HG02610 (cell line): ENCODE measurements at regions not wholly inside any gene's neighbourhood (a gene's known extent, or its start where the extent isn't known, plus 50 kb on each side); places are given as distances from the start of the nearest gene placed in this dataset.
A peak's percentile ranks its signal among the peaks of the same experiment; 100 is the strongest.
"Not testable (repeated sequence)": the region's sequence is repeated elsewhere in the genome, so short reads cannot be mapped to it uniquely, and the experiment has no call there.

Source experiments
- ATAC-seq: cut with Tn5 transposase; IDR thresholded peaks from one replicate; pipeline ENCODE4 v1.9.1; 2021; ENCODE audit warnings: mild to moderate bottlenecking, moderate library complexity; ENCODE audit not compliant: unreplicated experiment

DNA sequence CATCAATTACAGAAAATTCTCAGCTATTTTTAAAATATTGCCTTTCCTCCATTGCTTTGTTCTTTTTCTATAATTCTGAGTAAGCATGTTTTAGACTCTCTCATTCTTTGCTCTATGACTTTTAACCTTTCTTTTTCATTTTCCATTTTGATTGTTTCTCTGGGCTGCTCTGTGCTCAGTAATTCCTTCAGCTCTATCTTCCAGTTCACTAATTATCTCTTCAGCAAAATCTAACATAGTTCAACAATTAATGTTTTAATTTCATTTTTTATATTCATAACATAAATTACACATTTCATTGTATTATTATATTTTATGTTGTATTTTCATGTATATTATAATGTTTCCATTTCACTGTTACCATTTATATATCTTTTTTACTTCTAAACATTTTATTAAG, 198.8 kb upstream of the NOX3 start:
- no peak for ATAC-seq

DNA sequence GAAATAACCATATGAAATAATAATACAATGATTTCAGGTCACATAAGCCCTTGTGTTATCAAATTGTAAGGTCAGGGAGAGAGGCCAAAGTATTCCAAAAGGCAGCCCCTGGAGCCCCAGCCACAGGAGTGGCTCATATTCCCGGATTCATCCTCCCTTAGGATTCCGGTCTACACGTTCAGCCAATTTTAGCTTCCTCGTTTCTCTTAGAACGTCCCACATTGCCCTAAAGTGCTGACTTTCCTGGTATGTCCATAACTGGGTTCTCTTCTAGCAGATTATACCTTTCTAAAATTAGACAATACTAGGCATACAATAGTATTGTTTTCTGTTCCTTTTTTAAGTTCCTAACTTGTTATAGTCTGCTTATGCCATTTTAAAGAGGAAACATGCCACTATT, 192.7 kb upstream of the NOX3 start:
- no peak for ATAC-seq

DNA sequence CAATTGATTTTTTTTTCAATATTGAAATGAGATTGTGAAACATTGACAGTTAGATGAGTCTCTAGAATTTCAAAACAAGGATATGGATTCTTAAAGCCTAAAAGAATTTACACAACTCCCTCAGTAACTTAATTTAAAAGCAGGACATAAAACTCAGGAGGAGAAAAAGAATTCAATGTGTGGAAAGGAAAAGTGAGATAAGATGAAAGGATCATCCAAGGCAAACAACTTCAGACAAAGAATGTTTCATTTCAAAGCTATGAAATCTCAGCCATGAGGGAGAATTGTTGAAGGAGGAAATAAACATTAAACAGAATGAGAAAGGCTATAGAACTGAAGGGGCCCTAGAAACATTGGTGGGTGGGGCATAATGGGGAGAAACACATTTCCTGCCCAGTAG, 191.7 kb upstream of the NOX3 start:
- ATAC-seq: no peak

DNA sequence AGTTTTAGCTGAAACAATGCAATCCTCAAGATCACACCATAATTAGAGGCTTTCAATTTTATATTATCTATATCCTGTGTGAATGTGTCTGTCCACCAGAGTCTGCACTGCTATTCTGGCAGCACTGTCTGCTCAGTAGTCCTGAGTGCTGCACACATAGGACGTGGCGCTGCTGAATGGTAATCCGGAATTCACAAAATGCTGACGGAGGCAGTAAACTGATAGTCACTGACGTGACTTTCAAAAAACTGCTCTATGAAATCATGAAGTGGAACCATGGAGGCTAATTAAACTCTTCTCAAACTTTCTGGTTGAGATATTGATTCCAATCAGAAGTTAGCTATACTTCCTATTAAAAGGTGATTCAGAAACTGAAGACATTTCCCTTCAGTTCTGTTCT, 190.8 kb upstream of the NOX3 start:
- no peak for ATAC-seq

DNA sequence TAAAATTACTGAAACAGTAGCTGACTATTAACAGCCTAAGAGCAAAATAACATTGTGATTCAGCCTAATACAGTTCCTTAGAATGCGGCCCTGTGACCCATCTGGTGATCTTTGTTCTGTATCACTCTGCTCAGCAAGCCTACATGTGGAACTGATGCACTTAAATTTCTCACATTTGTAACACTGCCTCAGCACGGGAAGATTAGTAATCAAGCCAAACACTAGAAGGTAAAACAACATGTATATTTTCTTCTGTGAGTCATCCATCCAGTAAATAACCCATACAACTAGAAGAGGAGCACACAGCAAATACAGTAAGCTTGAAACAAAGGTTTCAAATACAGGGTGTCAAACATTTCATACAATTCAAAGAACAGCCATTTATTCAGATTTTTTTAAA, 189.7 kb upstream of the NOX3 start:
- no peak for ATAC-seq

DNA sequence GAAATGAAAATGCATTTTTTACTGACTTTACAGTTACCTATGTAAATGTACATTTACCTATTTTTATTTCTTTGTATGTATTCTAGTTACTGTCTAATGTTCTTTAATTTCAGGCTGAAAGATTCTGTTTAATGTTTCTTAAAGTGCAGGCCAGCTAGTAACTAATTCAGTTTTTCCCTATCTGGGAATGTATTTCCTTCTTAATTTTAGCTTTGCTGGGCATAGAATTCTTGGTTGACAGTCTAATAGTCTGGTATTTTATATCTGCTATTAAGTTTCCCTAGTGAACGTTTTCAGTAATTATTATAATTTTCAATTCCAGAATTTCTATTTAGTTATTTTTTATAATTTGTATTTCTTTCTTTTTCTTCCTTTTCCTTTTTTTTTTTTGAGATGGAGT, 186.0 kb upstream of the NOX3 start:
- ATAC-seq: no peak

DNA sequence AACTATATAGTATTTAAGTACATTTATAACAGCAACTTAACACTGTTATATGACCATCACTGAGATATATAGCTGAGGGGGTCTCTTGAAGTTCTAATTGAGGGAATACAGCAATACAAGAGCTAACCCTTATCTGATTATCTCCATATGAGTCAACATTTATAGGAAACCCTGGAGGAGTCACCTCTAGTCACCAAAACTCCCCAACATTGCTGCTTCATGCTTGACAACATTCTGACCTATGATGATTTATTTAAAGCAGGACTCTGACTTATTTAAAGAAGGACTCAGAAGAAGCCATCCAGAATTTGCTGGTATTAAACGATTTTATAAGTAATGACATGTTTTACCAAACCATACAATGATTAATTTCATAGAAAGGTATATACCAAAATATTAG, 182.6 kb upstream of the NOX3 start:
- no peak for ATAC-seq

DNA sequence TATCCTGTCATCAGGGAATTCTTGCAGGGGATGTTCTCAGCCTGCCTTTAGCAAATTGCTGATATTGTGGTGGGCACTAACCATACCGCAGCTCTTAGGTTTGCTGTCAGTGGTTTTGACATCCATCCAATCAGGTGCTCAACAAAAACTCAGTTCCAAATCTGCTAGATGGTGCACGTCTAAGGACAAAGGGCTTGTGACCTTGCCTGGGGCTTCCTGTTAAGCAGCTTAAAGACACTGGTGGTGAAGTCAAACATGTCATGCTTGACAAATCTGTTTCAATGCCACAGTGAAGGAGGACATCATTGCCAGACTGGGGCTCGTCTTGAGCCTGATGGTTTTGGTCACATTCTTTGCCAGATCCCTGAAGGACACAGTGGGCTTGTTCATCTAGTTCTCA, 179.8 kb upstream of the NOX3 start:
- ATAC-seq: no peak

DNA sequence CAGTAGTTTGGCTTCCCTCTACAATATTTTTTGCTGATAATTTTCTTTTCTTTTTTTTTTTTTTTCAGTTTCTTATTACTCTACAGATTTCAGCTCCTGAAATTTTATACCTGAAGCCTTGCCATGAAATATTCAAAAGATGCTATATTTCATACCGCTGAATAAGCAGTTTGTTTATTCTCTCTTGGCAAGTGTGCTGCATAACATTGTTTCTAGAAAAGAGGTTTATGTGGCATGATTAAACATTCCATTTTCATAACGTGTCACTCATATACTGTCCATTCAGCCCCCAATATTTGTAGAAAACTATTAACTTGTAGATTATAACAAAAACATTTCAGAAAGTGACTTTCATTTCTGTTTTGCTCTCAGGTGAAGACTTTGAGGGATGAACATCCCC, 174.4 kb upstream of the NOX3 start:
- no peak for ATAC-seq

DNA sequence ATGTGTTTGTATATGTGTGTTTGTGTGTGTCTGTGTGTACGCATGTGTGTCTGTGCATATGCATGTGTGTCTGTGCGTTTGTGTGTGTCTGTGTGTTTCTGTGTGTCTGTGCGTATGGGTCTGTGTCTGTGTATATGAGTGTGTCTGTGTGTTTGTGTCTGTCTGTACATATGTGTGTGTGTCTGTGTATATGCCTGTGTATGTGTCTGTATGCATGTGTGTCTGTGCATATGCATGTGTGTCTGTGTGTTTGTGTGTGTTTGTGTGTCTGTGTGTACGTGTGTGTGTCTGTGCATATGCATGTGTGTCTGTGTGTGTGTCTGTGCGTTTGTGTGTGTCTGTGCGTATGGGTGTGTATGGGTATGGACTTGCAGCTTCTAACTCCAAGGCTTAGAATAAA, 174.0 kb upstream of the NOX3 start:
- ATAC-seq: no peak

DNA sequence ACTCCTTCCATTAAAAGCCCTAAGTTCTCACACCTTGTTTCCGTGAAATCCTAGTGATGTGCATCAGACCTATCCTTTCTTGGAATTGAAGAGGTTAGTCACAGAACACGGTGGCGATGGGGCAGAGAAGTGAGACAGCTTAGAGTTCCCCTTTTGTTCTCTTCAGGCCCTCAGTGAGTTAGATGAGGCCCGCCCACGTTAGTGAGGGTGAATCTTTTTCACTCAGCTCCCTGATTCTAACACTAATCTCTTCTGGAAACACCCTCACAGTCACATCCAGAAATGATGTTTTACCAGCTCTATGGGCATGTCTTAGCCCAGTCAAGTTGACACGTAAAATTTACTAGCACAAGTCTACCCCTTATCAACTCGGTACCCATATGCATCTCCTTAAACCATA, 172.7 kb upstream of the NOX3 start:
- peak; percentile 92 for ATAC-seq

DNA sequence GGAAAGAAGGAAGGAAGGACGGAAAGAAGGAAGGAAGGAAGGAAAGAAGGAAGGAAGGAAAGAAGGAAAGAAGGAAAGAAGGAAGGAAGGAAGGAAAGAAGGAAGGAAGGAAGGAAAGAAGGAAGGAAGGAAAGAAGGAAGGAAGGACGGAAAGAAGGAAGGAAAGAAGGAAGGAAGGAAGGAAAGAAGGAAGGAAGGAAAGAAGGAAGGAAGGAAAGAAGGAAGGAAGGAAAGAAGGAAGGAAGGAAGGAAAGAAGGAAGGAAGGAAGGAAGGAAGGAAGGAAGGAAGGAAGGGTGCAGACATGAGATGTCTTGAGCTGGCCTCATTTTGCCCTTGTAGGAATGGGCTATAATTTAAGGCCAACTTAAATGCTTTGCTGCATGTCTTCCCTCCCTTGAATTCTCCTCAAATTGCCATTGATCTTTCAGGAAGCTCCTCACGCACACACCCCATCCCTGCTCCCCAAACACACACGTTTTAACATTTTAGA, 172.1 kb upstream of the NOX3 start:
- ATAC-seq: not testable (repeated sequence)

DNA sequence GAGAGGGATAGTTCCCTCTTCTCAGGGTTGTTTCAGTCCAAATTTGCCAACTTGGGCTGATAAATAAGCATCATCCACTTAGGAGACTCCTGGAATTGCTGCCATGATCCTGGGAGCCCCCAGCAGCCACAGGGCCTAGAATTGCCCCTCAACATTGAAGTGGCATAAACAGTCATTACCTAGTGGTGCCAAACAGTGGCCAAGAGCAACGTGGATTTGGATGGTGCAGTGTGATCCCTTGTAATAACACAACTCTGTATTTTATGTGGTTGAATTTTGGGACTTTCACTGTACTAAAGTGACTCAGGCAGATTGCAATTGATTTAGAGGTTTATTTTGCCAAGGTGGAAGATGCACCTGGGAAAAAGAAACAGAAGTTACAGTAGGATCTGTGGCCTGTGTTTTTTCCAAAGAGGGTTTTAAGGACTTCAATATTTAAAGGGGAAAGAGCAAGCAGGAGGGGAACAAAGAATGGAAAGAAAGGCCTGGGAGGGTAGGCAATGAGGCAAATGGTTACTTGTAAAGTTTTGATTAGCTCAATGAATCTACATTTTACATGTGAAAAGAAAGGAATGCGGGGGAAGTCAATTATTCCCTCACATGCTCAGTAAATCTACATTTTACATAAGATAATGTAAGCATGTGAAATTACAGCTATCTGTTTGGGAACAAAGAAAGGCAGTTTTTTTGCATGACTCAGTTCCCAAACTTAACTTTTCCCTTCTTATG, 168.0 kb upstream of the NOX3 start:
- ATAC-seq: no peak

DNA sequence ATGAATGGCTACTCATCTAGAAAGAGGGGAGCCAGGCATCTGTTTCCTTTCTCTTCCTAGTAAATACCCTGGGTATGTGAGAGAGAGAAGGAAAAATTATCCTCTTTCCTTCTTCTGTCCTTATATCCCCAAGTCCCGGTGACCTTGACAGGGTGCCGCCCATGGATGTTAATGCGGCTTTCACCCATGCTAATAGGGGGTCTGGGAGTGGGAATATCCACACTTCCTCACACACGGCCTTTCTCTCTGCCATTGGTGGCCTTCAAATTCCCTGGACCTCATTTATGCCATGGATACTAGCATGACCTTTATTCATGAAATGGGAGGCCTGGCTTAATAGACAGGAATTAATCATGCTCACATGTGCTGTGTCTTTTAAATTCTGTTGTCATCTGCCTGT, 159.0 kb upstream of the NOX3 start:
- ATAC-seq: no peak

DNA sequence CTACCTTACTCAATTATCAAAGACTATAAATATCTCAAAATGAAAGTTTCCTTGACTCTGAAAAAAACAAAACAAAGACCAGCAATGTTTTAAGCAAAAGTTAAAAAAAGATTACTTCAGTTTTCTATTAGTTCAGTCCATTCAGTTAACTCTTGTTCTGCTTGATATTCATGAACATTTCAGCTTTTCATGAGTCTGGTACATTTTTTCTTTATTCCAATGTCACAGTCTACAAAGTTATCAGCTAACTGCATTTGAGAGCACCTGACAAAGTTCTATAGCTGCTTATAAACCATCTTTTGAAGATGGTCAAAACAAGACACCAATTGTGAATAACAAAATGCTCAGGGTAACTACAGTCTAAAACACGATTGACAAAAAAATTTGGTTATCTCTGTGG, 156.1 kb upstream of the NOX3 start:
- no peak for ATAC-seq

DNA sequence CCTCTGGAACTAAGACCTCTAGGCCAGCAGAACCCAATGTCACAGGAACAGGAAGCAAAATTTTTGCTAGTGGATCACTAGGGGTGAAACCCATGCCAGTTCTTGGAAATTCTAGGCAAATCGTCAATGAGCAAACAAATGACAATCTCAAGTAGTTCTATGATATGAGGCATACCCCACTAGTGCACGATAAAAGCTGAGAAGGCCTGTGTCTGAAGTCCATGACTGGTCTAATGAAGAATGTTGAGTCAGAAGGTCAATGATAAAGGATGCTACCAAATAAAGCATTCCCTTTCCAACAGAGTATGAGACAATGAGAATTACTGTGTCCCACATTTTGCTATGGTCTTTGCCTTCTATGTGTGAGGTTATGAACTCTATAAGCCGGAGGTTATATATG, 149.4 kb upstream of the NOX3 start:
- no peak for ATAC-seq

DNA sequence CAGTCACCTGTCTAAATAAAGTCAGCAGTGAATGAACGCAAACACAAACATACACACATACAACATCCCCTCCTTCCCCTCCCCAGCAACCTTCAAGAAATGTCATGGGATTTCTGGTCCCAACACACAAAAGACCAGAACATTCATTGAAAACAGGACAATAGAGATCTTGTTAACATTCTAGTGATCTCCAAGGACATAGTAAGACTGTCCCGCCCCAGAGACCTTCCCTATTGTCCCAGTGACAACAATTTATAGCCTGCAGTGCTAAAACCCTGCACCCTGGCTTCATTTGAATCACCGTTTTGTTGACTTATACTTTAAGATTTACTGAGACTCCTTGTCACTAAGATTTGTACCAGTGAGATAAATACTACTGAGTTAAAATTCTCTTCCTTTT, 143.9 kb upstream of the NOX3 start:
- ATAC-seq: no peak

DNA sequence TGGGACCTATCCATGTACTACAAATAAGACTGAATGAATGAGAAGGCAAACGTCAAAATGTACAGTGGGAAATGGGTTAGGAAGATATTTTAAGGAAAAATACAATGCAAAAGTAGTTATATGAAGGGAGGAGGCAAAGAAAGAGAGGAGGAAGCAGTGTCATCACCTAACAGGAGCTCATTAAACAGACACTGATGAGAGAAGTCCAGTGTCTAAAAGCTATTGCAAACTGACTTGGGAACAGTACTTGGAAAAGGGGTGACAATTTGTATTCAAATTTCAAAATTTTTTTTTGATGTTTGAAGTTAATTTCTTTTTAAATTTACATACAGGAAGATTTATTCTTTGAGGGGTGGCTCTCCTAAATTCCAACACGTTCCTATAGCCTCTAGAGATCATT, 143.5 kb upstream of the NOX3 start:
- ATAC-seq: no peak

DNA sequence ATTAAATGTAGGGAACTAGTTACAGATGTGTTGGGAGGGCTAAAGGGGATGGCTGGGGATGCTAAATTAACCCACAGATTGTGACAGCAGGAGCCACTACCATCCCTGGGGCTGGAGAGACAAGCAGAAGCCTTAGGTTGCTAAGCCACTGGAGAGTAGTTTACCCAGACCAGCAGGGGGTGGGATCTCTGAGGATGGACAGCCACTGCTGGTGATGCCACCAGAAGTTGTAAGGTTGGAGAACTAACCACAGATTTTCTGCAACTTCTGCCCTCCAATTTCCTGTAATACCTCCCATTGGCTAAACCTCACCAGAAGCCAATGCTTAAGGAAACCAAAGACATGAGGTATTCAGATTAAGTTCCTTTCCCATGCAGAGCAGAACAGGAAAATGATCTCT, 139.6 kb upstream of the NOX3 start:
- ATAC-seq: no peak

DNA sequence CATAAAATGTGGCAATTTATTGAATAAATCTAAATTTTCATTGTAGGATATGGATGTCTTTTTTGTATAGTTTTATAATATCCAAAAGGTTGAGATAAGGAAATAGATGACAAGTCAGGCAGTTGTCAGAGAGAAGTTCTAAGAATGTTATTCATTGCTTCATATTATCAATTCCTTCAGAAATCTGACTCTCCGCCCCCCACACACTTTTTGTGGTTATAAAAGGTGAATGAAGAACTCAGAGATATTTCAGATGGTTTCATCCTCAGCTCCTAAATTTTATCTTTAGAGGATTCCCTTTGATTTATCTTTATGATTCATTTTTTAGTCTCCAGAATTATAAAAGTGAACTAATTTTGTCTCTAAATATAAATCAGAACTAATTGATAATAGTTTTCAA, 136.1 kb upstream of the NOX3 start:
- no peak for ATAC-seq

DNA sequence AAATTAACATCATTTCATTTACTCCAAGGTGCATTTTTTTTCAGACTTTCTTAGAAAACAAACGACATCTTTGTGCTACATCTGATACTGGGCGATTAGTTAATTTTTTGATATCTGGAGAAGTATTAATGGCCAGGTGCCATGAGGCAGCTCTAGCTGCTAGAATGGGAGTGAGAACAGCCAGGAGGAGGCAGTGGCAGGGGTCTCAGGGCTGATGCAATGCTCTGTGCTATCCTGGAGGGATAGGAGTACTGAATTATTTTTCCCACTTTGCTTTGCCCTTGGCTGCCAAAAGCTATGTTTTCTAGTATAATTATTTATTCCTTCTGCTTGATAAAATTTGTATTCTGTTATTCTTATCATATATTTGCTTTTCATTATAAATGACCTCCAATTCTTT, 133.6 kb upstream of the NOX3 start:
- ATAC-seq: no peak

DNA sequence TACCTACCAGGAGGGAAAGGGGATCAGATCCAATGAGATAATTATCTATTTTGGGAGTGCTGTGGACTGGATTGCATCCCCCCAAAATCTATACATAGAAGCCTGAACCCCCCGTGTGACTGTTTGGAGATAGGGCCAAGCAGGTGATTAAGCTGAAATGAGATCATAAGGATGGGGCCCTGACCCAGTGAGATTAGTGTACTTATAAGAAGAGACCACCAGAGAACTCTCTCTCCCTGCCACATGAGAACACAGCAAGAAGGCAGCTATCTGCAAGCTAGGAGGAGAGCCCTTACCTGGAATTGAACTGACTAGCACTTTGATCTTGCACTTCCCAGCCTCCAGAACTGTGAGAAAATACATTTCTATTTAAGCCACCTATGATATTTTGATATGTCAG, 132.2 kb upstream of the NOX3 start:
- no peak for ATAC-seq

DNA sequence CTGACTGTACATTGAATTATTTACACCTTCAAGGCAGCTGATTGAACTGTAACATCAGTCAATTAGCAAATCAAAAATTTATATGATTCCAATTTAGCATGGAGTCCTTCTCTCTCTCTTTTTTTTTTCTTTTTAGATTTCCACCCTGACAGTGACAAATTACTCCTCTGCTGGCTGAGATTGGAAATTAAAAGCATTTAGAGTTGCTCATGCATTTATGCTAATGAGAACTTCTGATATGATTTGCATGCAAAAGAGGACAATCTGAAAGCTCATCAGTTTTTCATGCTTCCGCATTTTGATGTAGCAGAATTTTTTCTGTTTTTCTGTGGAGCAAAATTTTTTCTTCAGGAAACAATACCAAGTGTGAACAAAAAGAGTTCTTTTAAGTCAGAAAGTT, 130.5 kb upstream of the NOX3 start:
- ATAC-seq: no peak
